ENCODE measurements at regions not wholly inside any gene's neighbourhood (a gene's known extent, or its start where the extent isn't known, plus 50 kb on each side); places are given as distances from the start of the nearest gene placed in this dataset.

- Histone ChIP-seq H3K9ac (ENCODE audit: control insufficient read depth, extremely low read depth, insufficient read depth, low read length) (no peak overlapping the region), H3K27me3 (ENCODE audit: control insufficient read depth, extremely low read depth, insufficient read depth, low read length) (no peaks in the 10 kb centered on the region), H3K79me2 (ENCODE audit: control insufficient read depth, insufficient read depth, low read length) (no peaks in the 10 kb centered on the region), H3K36me3 (ENCODE audit: control insufficient read depth in 2 of 2, extremely low read depth in 1 of 2, insufficient read depth in 2 of 2, low read length in 2 of 2) (no peaks in the 10 kb centered on the region), H3K4me2 (ENCODE audit: control insufficient read depth, extremely low read depth, insufficient read depth, low read depth, low read length) (no peak overlapping the region), H2AFZ (ENCODE audit: control insufficient read depth, low read length) (no peak overlapping the region), H3K4me3 (ENCODE audit: control insufficient read depth in 2 of 3, extremely low read depth in 1 of 3, insufficient read depth in 2 of 3, low read depth in 1 of 3, low read length in 3 of 3) (no peak overlapping the region), H3K9me1 (ENCODE audit: control insufficient read depth, extremely low read depth, insufficient read depth, low read length) (no peaks in the 10 kb centered on the region), H4K20me1 (ENCODE audit: control insufficient read depth, extremely low read depth, insufficient read depth, low read length) (no peaks in the 10 kb centered on the region), H3K27ac (ENCODE audit: control insufficient read depth, insufficient read depth, low read length) (no peak overlapping the region), H3K4me1 (ENCODE audit: control insufficient read depth, extremely low read depth, insufficient read depth, low read length) (no peaks in the 10 kb centered on the region), H3K9me3 (ENCODE audit: control insufficient read depth, low read depth, low read length) (no peaks in the 10 kb centered on the region)
- FAIRE-seq = no peak
- dilution Hi-C loops (cut with MboI; ENCODE audit: extremely low pct_ligation_motif_present, low sequenced_read_pairs) = no loop called here
- DNase-seq (ENCODE audit: low read depth, low spot score) = no peak
- TF ChIP-seq CTCF (optimal IDR thresholded peaks at IDR 0.05 in 1 of 3, IDR thresholded peaks at IDR 0.05 in 1 of 3, conservative IDR thresholded peaks at IDR 0.05 in 1 of 3; ENCODE audit: extremely low read depth in 1 of 3, insufficient read depth in 2 of 3, low read length in 3 of 3) (no peak), EZH2 (IDR thresholded peaks at IDR 0.05; ENCODE audit: low read length) (no peak)
These were observed 512.8 kb downstream of the LMO7 start for GRCh38 chr13:76148926-76149325.

GRCh38 chr13:76148374-76148773 is 512.2 kb downstream of the LMO7 start:
- Histone ChIP-seq H3K9ac (ENCODE audit: control insufficient read depth, extremely low read depth, insufficient read depth, low read length) (no peak overlapping the region), H3K36me3 (ENCODE audit: control insufficient read depth in 2 of 2, extremely low read depth in 1 of 2, insufficient read depth in 2 of 2, low read length in 2 of 2) (no peaks in the 10 kb centered on the region), H3K4me1 (ENCODE audit: control insufficient read depth, extremely low read depth, insufficient read depth, low read length) (no peaks in the 10 kb centered on the region), H4K20me1 (ENCODE audit: control insufficient read depth, extremely low read depth, insufficient read depth, low read length) (no peaks in the 10 kb centered on the region), H3K4me3 (ENCODE audit: control insufficient read depth in 2 of 3, extremely low read depth in 1 of 3, insufficient read depth in 2 of 3, low read depth in 1 of 3, low read length in 3 of 3) (no peak overlapping the region), H3K27me3 (ENCODE audit: control insufficient read depth, extremely low read depth, insufficient read depth, low read length) (no peaks in the 10 kb centered on the region), H2AFZ (ENCODE audit: control insufficient read depth, low read length) (no peak overlapping the region), H3K9me3 (ENCODE audit: control insufficient read depth, low read depth, low read length) (no peaks in the 10 kb centered on the region), H3K79me2 (ENCODE audit: control insufficient read depth, insufficient read depth, low read length) (no peaks in the 10 kb centered on the region), H3K9me1 (ENCODE audit: control insufficient read depth, extremely low read depth, insufficient read depth, low read length) (no peaks in the 10 kb centered on the region), H3K4me2 (ENCODE audit: control insufficient read depth, extremely low read depth, insufficient read depth, low read depth, low read length) (no peak overlapping the region), H3K27ac (ENCODE audit: control insufficient read depth, insufficient read depth, low read length) (no peak overlapping the region)
- TF ChIP-seq CTCF (optimal IDR thresholded peaks at IDR 0.05 in 1 of 3, IDR thresholded peaks at IDR 0.05 in 1 of 3, conservative IDR thresholded peaks at IDR 0.05 in 1 of 3; ENCODE audit: extremely low read depth in 1 of 3, insufficient read depth in 2 of 3, low read length in 3 of 3) (no peak), EZH2 (IDR thresholded peaks at IDR 0.05; ENCODE audit: low read length) (no peak)
- DNase-seq (ENCODE audit: low read depth, low spot score) (no peak), FAIRE-seq (no peak)
- dilution Hi-C loops (cut with MboI; ENCODE audit: extremely low pct_ligation_motif_present, low sequenced_read_pairs) = no loop called here
